BE2C (cell line): ENCODE measurements at regions not wholly inside any gene's neighbourhood (a gene's known extent, or its start where the extent isn't known, plus 50 kb on each side); places are given as distances from the start of the nearest gene placed in this dataset.

ENCODE experiments used
- DNase-seq: peaks from one replicate; pipeline ENCODE4 v3.0.0-alpha.2; 2020
- H3K27me3 ChIP-seq: fragments of 250-450 bp; sonication (Bioruptor Pico); 2 replicates; pipeline ENCODE4 v1.5.1; 2020; ENCODE audit warnings: mild to moderate bottlenecking
- H3K36me3 ChIP-seq: fragments of 250-450 bp; sonication (Bioruptor Pico); 2 replicates; pipeline ENCODE4 v1.5.1; 2020; ENCODE audit warnings: mild to moderate bottlenecking
- H3K4me1 ChIP-seq: fragments of 250-450 bp; sonication (Bioruptor Pico); 2 replicates; pipeline ENCODE4 v1.5.1; 2020
- H3K4me3 ChIP-seq: 2 replicates; pipeline ENCODE4 v1.5.1; 2011; ENCODE audit warnings: low read depth, low read length
- H3K9me3 ChIP-seq: fragments of 250-450 bp; sonication (Bioruptor Pico); 2 replicates; pipeline ENCODE4 v1.5.1; 2020
- CTCF ChIP-seq: IDR thresholded peaks from 2 replicates; pipeline ENCODE4 v1.5.1; 2012; ENCODE audit warnings: mild to moderate bottlenecking, low read depth, low read length

- DNase-seq, result no peak
- no peak overlapping the region for H3K4me3 ChIP-seq
- H3K4me1 ChIP-seq, result no peaks in the 10 kb centered on the region
- H3K27me3 ChIP-seq, result no peaks in the 10 kb centered on the region
- TF ChIP-seq CTCF, result no peak
- H3K36me3 ChIP-seq, result no peaks in the 10 kb centered on the region
- no peaks in the 10 kb centered on the region for H3K9me3 ChIP-seq
Measured at GRCh38 chr20:24185791-24186190, 197.2 kb upstream of the GGTLC1 start.

- no peaks in the 10 kb centered on the region for H3K9me3 ChIP-seq
- no peaks in the 10 kb centered on the region for H3K36me3 ChIP-seq
- no peak for DNase-seq
- H3K4me3 ChIP-seq, result no peak overlapping the region
- no peaks in the 10 kb centered on the region for H3K4me1 ChIP-seq
- TF ChIP-seq CTCF, result no peak
- no peaks in the 10 kb centered on the region for H3K27me3 ChIP-seq
Measured at GRCh38 chr20:24181151-24181550, 192.6 kb upstream of the GGTLC1 start.

GRCh38 chr20:24169256-24169655 is 180.7 kb upstream of the GGTLC1 start:
- Histone ChIP-seq H3K4me1 (no peaks in the 10 kb centered on the region), H3K9me3 (no peaks in the 10 kb centered on the region)
- TF ChIP-seq CTCF, result no peak

GRCh38 chr20:24166412-24166811 is 177.8 kb upstream of the GGTLC1 start:
- TF ChIP-seq CTCF, result no peak
- Histone ChIP-seq H3K4me3 (no peak overlapping the region), H3K4me1 (no peaks in the 10 kb centered on the region), H3K9me3 (no peaks in the 10 kb centered on the region), H3K36me3 (no peaks in the 10 kb centered on the region), H3K27me3 (no peaks in the 10 kb centered on the region)
- no peak for DNase-seq

More at GRCh38 chr20:24169256-24169655, 180.7 kb upstream of the GGTLC1 start:
- no peaks in the 10 kb centered on the region for H3K27me3 ChIP-seq
- H3K4me3 ChIP-seq, result no peak overlapping the region
- no peak for DNase-seq
- no peaks in the 10 kb centered on the region for H3K36me3 ChIP-seq

- Histone ChIP-seq H3K36me3 (no peaks in the 10 kb centered on the region), H3K9me3 (no peaks in the 10 kb centered on the region), H3K4me3 (no peak overlapping the region), H3K27me3 (no peaks in the 10 kb centered on the region), H3K4me1 (no peaks in the 10 kb centered on the region)
- DNase-seq, result no peak
- TF ChIP-seq CTCF, result no peak
Measured at GRCh38 chr20:24166123-24166381, 177.5 kb upstream of the GGTLC1 start.

GRCh38 chr20:24165301-24166122 is 176.9 kb upstream of the GGTLC1 start:
- Histone ChIP-seq H3K9me3 (no peaks in the 10 kb centered on the region), H3K4me3 (no peak overlapping the region), H3K27me3 (no peaks in the 10 kb centered on the region), H3K36me3 (no peaks in the 10 kb centered on the region), H3K4me1 (no peaks in the 10 kb centered on the region)
- TF ChIP-seq CTCF, result no peak
- DNase-seq, result no peak
